Activated T-cell treated with anti-CD3 and anti-CD28 coated beads for 24 hours (primary cell): ENCODE measurements at regions not wholly inside any gene's neighbourhood (a gene's known extent, or its start where the extent isn't known, plus 50 kb on each side); places are given as distances from the start of the nearest gene placed in this dataset.
"Not testable (repeated sequence)": the region's sequence is repeated elsewhere in the genome, so short reads cannot be mapped to it uniquely, and the experiment has no call there.

Experiments used
- DNase-seq: peaks from one replicate; pipeline ENCODE4 v3.0.0-alpha.2; 2020; ENCODE audit warnings: low read depth

- no peak for DNase-seq
Measured at GRCh38 chr6:149127212-149127611, 190.3 kb upstream of the TAB2 start.

GRCh38 chr6:149128489-149129145 is 188.9 kb upstream of the TAB2 start:
- no peak for DNase-seq

GRCh38 chr6:149129371-149130077 is 188.0 kb upstream of the TAB2 start:
- DNase-seq = no peak

GRCh38 chr6:149130090-149130489 is 187.4 kb upstream of the TAB2 start:
- DNase-seq = no peak

GRCh38 chr6:149130508-149130907 is 187.0 kb upstream of the TAB2 start:
- no peak for DNase-seq

- no peak for DNase-seq
Measured at GRCh38 chr6:149131891-149132290, 185.6 kb upstream of the TAB2 start.

- no peak for DNase-seq
Measured at GRCh38 chr6:149132336-149132735, 185.2 kb upstream of the TAB2 start.

- DNase-seq = no peak
Measured at GRCh38 chr6:149134511-149134933, 183.0 kb upstream of the TAB2 start.

- no peak for DNase-seq
Measured at GRCh38 chr6:149135809-149136208, 181.7 kb upstream of the TAB2 start.

GRCh38 chr6:149136273-149136912 is 181.1 kb upstream of the TAB2 start:
- DNase-seq = no peak

GRCh38 chr6:149136913-149137286 is 180.6 kb upstream of the TAB2 start:
- no peak for DNase-seq

GRCh38 chr6:149137594-149137993 is 179.9 kb upstream of the TAB2 start:
- no peak for DNase-seq

GRCh38 chr6:149138089-149138488 is 179.4 kb upstream of the TAB2 start:
- DNase-seq = no peak

GRCh38 chr6:149138699-149139294 is 178.7 kb upstream of the TAB2 start:
- DNase-seq = no peak

- DNase-seq = no peak
Measured at GRCh38 chr6:149139782-149140136, 177.8 kb upstream of the TAB2 start.

GRCh38 chr6:149140137-149140909 is 177.2 kb upstream of the TAB2 start:
- peak; percentile 35 for DNase-seq

- no peak for DNase-seq
Measured at GRCh38 chr6:149140910-149141290, 176.6 kb upstream of the TAB2 start.

GRCh38 chr6:149142924-149143429 is 174.5 kb upstream of the TAB2 start:
- no peak for DNase-seq

- not testable (repeated sequence) for DNase-seq
Measured at GRCh38 chr6:149145800-149146199, 171.7 kb upstream of the TAB2 start.

- DNase-seq = no peak
Measured at GRCh38 chr6:149147195-149147594, 170.3 kb upstream of the TAB2 start.

GRCh38 chr6:149147938-149148718 is 169.4 kb upstream of the TAB2 start:
- DNase-seq = no peak
